NB4 (cell line): ENCODE measurements at regions not wholly inside any gene's neighbourhood (a gene's known extent, or its start where the extent isn't known, plus 50 kb on each side); places are given as distances from the start of the nearest gene placed in this dataset.

Experiments used
- MYC ChIP-seq: IDR thresholded peaks from 2 replicates; pipeline ENCODE4 v1.6.1; 2011; ENCODE audit warnings: low read depth, low read length
- TF ChIP-seq, protein P1 (sequence below): IDR thresholded peaks from one replicate; pipeline ENCODE4 v1.5.1; 2012; ENCODE audit warnings: low read depth, low read length

DNA sequence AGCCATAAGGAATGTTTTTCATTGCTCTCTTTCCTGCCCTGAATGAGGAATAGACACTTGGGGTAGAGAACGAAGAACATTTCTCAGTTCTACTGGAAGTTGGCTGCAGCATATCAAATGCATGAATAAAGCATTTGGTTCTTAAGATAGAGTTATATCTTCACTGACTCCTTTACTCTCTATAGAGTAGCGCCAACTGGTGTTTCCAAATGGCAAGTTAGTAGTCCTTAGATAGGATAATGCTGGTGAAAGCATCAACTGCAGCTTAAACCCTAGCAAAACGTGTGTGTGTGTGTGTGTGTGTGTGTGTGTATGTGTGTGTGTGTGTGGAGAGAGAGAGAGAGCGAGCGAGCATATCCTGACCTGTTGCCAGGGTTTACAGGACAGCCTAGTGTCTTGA, 62.2 kb upstream of the FRMPD4 start:
- TF ChIP-seq, protein P1, sequence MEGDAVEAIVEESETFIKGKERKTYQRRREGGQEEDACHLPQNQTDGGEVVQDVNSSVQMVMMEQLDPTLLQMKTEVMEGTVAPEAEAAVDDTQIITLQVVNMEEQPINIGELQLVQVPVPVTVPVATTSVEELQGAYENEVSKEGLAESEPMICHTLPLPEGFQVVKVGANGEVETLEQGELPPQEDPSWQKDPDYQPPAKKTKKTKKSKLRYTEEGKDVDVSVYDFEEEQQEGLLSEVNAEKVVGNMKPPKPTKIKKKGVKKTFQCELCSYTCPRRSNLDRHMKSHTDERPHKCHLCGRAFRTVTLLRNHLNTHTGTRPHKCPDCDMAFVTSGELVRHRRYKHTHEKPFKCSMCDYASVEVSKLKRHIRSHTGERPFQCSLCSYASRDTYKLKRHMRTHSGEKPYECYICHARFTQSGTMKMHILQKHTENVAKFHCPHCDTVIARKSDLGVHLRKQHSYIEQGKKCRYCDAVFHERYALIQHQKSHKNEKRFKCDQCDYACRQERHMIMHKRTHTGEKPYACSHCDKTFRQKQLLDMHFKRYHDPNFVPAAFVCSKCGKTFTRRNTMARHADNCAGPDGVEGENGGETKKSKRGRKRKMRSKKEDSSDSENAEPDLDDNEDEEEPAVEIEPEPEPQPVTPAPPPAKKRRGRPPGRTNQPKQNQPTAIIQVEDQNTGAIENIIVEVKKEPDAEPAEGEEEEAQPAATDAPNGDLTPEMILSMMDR, result no peak
- TF ChIP-seq MYC, result no peak
